NCI-H1417 (cell line): ENCODE measurements at regions not wholly inside any gene's neighbourhood (a gene's known extent, or its start where the extent isn't known, plus 50 kb on each side); places are given as distances from the start of the nearest gene placed in this dataset.

Source experiments
- DNase-seq, 3 experiments: peaks; one replicate each; lab custom pipeline; 2025; lab: John Stamatoyannopoulos, UW

DNA sequence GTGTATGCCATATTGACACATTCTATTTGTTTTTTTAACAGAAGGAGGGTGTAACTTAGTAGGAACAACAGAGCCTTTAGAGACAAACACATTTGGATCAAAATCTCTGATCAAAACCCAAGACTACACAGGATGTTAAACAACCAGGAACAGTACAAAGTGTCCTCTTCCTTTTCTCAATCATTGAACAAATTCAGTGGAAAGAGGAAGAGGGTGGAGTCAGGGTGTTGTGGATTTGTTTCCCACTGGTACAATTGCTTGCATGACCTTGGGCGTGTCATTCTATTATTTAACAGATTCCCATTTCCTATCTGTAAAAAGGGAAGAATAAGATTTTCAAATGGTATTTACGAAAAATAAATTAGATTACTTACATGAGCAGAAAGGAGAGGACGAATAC is 1162.8 kb upstream of the PRKX start:
- DNase-seq = no peak

DNA sequence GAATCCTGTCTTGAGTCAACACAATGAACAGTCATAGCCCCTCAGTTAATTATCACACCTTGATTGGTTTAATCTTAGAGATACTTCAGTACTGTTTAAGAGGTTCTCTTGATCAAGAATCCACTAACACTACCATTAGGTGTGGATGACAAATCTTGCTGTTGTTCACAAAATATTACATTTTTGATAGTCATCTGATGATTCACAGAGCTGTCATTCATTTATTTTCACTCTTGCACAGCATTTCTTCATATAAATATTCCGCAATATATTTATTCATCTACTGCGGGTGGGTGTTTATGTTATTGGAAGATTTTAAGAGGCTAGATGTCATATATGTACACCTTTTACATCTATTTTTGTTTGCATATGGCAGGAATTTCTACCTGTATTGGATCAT is 1138.1 kb upstream of the PRKX start:
- DNase-seq = no peak

DNA sequence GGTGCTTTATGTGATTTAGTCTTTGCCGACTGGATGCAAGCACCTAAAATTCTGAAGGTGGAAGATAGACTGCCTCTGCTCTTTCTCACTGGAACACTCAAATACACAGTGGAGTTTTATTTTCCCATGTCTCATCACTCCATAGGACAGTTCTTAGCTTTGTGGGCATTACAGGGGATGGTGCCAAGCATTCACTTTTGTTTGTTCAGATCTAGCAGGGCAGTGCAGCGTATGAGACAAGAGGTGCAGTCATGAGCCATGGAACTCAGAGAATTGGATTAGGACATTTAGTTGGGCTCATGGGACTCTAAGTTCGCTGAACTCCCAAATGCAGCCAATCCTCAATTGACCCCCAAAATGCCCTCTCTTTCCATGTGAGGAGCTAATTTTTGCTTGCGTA is 1136.9 kb upstream of the PRKX start:
- DNase-seq = no peak

DNA sequence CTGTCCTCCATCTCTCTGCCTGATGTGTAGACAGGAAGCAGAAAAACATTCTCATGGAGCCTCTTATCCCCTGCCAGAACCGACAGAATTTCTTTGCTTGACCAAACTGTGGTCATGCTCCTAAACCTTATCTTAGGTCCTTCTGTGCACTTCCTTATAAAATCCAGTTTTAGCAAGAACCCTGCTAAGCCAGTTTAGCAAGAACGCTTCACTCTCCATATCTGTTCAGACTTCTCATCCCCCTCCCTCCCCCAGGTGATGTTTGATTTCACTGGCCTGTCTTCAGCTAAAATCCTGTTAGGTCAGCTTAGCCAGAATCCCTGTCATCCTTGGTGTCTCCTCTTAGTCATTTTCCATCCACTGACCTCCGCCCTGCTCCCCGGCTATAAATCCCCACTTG is 1130.9 kb upstream of the PRKX start:
- DNase-seq = no peak

DNA sequence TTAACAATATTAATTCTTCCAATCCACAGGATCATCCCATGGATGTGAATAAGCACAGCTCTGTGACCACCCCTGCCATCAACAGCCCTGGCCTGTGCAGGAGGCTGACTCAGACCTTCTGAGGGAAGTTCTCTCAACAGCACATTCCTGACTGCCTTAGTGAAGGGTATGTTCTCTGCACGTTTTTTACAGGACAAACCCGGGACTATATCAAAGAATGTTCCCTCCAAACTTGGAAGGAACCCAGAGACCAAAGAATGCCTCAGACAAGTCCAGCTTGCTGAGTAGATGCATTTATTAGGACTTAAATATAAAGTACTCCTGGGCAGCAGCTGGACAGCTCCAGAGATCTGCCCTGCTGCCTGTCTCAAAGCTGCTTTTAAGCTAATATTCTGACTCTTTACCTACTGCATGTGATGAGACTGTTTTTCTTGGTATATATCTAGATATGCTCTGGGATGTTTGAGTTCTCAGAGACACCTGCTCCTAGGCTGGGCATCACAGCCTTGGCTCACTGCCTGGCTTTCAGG is 1127.8 kb upstream of the PRKX start:
- no peak for DNase-seq

DNA sequence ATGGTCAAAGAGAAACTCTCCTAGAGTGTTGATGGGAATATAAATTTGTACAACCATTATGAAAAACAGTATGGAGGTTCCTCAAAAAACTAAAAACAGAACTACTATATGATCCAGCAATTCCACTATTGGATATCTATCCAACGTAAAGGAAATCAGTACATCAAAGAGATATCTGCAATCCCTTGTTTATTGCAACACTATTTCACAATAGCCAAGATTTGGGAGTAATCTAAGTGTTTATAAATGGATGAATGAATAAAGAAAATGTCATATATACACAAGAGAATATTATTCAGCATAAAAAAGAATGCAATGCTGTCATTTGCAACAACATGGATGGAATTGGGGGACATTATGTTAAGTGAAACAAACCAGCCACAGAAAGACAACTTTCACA is 1118.1 kb upstream of the PRKX start:
- no peak for DNase-seq

DNA sequence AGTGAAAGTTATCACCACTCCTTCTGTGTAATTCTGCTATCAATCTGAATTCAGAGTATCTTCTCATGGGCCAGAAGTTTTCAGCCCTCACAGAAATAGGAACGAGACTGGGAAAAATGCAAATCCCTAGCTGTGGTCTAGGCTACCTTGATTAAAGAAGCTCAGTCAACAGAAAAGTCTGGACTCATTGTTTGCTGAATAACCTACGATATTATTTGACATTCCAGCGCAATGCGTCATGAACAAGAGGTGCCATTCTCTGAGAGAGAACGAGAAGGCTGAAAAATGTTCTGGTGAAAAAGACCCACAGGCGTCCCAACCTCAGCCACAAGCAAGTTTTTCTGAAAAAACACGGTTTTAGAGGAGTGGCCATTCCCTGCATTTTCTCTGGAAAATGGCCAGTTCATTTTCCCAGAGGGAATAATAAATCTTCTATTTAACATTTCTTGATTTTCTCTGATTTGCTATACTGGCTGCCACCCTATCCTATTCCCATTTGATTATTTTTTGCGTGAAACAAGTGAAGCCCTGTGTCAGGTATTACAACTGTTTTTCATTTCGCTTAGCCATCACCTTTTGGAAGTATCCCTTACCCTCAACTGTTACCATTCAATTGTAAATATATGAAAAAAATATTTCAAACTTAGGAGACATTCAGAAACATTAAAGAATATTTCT is 1117.6 kb upstream of the PRKX start:
- DNase-seq = no peak

DNA sequence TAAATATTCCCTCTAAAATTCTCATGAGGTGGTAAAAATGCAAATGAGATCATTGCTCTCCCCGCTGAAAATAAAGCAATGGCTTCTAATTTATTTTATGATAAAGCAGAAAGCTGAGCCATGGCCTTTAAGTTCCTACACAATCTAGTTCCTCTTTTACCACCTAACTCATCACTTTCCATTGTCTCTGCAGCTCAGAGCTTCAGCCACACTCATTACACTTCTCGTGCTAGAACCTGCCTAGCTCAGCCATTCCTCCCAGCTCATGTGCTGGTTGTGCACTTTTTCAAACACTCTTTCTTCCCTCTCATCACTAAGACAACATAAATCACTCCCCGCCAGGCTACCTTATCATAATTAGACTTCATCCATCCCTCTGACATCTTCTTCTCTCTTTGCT is 1112.1 kb upstream of the PRKX start:
- DNase-seq = no peak

DNA sequence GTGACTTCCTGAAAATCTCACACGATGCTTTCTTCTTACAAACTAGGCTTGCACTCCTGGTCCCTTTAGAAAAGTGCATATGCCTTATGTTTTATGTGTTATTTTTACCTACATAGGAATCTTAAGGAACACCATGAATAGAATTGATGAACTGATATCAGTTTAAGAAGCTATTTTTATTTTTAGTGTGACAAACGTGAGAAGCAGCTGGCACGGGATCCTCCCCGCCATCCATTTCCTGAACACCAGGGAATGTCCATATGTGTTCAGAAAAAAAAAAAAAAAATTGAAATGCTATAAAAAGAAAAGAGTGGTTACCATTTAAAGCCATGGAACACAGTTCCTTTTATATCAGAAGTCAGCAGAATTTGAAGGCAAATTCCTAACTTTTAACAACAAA is 1096.1 kb upstream of the PRKX start:
- no peak for DNase-seq

DNA sequence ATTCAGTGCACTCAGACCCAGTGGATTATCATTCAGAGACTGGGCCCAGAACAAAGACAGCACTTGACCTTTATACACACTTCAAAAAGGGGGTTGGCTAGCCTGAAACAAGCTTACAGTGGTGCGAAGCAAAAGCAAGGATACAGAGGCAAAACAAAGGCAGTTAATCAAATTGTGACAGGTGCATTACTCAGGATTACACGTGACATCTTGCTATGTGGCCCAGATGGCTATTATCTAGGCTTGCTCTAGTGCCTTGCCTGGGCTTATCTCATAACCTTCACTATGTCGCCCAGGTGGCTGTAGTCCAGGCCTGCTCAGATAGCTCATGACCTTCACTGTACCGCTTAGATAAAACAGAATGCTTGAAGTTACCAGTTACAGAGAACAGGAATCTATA is 1092.1 kb upstream of the PRKX start:
- peak in 1 of 3 experiments; percentile 31 for DNase-seq

DNA sequence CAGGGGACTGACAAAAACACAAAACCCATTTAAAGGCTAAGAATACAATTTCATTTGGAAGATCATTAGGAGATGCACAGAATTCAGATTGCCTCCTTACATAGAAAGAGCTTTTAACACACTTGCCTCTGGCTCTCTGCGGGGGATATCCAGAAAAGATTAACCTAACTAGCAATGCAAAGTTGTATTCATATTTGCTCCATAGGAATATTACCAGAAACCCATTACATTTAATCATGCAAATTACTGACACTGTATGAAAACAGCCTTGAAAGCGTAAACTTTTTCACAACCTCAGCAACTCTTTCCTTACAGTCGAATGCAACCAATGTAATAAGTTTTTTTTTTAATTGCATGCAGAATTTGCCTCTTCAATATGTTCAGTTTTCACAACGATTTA is 1087.3 kb upstream of the PRKX start:
- DNase-seq = no peak

DNA sequence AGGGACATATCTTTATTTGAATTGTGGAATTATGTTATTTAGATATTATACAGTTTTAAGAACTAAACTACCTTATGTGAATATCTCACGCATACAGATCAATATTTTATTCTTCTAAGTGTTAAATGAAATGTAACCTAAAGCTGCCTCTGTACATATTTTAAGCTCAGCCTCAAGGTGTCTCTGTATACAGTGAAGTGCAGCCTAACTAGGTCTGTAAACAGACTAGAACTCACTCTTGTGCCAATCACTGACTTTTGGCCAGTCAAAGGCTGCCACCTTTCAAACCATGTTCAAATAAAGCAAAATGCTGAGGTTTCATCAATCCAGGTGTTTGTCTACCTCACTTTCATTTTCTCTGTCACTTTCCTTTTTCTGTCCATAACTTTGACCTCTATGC is 1074.5 kb upstream of the PRKX start:
- DNase-seq = peak in 1 of 3 experiments; percentile 13

DNA sequence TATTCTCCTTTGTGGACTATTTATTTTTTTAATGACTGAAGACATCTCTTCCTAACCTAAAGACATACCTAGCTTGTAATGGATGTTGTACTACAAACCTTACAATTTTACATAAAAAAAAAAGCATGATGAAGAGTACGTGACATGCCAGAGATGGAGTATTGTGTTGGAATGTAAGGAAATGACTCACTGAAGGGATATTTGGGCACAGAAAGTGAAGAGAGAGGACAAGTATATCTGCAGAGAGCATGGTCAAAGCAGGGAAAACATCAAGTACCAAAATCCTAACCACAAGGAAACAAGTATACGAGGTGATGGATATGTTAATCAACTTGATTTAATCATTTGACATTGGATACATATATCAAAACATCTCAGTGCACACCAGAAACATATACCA is 1051.4 kb upstream of the PRKX start:
- DNase-seq = no peak

DNA sequence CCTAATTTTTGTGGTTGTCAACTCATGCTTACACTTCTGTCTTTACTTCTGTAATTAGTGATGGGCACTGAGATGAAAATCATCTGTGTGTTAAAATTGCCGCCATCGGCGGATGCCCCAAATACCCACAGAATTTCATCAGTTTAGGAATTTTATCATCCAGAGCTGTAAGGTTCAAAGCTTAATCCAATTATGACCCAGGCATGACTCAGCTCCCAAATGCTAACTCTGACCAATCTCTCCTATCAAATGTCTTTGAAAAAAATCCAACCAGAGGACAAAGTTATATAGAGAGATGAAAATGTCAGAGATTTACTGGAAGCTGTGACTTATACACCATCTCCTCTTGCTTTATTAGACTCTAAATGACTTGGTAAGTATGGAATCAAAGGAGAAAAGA is 1048.7 kb upstream of the PRKX start:
- DNase-seq = no peak

DNA sequence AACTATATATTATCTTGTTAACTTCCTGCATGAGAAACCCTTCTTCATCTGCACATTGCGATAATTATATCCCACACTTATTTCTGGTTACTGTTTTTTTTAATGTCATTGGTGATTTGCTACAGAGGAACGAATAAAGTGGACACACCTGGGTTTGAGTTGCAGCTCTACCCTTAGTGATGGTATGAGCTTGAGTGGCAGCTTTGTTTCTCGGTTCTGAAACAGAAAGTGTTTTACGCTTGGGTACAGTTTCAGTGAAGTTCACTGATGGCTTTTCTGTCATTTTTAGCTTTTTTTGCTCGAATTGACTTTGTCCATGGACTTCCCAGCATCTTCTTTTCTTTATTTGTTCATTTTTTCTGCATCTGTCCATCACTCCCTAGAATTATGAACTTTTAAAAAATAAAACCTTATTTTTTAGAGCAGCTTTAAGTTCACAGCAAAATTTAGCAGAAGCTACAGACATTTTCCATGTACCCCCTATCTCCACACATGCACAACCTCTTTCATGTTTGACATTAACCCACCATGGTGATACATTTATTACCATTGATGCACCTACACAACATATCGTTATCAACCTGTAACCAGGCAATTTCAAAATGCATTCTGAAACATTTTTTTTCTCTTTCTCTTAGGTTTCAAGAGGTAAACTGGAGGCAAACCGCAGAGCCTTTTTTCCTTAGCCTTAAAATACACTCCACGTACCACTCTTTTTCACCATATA is 1041.6 kb upstream of the PRKX start:
- no peak for DNase-seq

DNA sequence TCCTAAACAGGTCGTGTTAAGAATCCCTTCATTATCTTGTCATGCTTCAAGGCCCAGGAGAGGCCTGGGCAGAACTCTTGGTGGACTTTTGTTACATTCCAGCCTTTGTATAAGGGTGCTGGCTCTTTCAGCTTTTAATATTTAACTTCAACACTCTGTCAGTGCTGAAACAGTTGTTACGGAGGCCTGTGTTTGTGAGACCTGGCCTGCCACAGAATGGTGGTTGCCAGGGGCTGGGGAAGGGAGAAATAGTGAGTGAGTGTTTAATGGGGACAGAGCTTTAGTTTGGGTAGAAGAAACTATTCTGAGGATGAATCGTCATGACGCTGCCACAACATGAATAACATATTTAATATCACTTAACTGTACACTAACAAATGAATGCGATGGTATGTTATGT is 1027.6 kb upstream of the PRKX start:
- no peak for DNase-seq

DNA sequence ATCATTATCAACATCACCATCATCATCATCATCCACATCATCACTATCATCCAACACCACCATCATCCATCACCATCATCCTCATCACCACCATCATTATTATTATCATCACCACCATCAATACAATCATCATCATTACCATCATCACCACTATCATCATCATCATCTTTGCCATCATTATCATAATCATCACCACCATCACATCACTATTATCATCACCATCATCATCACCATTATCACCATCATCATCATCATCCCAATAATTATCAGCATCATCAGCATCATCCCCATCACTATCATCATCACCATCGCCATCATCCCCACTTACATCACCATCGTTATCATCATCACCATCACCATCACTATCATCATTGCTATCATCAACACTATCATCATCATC is 1021.9 kb upstream of the PRKX start:
- no peak for DNase-seq

DNA sequence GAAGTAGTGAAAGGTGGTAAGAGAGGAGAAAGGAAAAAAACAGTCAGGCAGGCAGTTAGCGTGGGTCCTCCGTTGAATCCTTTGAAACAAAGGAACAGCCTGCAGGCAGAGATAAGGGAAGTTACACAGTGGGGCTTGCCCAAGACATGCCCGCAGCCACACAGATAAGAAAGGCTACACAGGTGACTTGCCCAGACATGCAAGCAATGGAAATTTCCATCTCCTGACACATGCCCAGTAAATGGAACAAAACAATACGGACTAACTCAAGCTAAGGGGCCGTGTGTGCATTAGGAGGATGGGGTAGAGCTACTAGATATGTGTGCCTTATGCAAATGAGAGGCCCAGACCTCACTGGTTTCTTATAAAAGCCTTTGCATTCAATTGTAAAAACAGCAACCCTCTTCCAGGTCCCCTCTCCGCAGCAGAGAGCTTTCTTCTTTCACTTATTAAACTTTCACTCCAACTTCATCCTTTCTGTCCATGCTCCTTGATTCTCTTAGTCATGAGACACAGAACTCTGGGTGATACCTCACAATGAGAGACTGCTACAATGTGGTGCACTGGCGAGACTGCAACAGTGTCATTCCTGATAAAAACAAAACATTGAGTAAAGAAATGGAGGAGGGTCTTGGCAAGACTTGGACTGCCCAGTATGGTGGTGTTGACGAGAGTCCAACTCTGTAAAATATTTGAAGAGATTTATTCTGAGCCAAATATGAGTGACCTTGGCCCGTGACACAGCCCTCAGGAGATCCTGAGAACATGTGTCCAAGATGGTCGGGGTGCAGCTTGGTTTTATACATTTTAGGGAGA is 997.4 kb upstream of the PRKX start:
- peak in 1 of 3 experiments; percentile 56 for DNase-seq

DNA sequence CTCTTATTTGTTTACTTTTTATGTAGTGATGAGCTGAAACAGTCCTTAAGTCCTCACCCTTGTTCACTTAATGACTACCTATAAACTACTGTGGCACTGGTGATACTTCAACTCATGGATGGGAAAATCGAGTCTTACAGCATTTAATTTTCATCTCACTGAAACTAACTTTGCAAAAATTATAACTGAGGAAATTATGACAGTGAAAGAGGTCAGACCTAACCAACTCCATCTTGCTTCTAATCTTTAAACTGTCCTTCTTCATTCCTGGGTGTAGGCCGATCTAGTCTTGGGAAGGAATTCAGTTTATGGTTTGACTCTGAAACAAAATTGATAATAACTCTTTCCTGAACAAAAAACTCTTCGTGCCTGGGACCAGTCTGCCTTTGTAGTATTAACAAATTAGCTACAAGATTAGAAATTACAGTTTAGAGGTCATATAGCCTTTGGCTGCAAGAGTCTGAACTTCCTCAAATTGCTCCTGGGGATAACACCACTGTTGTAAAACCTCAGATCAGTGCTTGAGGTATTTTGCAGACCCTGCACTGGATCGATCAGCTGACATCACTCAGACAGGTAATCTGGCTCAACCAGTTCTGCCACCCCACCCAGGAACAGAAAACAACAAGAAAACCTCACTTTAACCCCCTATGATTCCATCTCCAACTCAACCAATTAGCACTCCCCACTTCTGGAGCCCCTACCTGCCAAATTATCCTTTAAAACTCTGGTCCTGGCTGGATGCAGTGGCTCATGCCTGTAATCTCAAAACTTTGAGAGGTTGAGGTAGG is 995.7 kb upstream of the PRKX start:
- DNase-seq = peak in 1 of 3 experiments; percentile 27

DNA sequence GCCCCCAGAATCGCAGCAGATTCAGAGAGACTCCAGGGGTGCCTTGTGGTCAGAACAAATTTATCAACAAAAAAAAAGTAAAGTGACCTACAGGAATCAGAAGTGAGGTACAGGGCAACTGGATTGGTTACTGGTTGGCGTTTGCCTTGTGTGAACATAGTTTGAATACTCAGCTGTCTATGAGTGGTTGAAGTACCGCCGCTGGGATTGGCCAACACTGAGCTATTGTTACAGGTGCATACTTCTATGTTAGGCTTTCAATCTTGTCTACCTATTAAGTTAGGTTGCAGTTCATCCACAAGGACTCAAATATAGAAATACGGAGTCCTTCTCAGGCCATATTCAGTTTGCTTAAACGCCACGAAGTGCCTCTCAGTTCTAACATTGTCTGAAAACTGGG is 993.5 kb upstream of the PRKX start:
- no peak for DNase-seq

DNA sequence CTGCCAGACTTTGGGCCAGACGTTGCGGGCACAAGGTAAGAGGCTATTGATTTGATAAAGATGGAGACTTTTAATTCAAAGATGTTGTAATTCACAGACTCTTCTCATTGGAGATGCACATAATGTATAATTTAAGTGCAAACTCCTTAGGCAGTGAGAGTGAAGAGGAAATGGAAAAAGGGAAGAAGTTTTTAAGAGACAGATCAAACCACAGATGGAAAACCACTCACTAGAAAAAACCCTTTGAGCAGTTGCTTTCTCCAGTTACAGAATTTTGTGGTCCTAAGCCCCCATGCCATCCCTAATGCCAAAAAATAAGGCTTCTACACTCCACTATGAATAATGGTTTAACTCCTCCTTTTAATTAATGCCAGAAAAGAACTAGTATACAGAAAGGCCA is 977.1 kb upstream of the PRKX start:
- DNase-seq = no peak

DNA sequence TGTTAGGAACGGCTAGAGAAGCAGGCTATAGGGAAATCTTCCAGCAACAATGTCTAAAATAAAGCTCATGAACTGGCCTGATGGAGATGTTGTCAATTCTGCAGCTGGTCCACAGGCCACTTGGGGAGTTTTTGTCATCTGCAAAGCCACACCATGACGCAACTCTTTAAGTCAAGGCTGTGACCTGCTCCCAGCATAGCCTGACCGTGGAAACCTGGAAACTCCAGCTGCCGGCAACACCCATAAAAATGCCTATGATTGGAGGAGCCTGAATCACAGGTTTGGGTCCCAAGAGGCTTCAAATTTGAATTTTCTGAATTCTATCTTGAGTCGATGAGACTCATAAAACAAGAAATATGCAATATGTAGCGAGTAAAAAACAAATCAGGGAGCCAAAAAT is 969.2 kb upstream of the PRKX start:
- DNase-seq = no peak
